Rectal smooth muscle tissue (tissue), 1 donor: ENCODE measurements at regions not wholly inside any gene's neighbourhood (a gene's known extent, or its start where the extent isn't known, plus 50 kb on each side); places are given as distances from the start of the nearest gene placed in this dataset.

ENCODE experiments used
- H3K27ac ChIP-seq: one replicate; pipeline ENCODE4 v1.7.0; 2013; ENCODE audit warnings: low read depth, low read length, inconsistent platforms
- H3K27me3 ChIP-seq: one replicate; pipeline ENCODE4 v1.7.0; 2013; ENCODE audit warnings: low read length; ENCODE audit not compliant: control insufficient read depth, insufficient read depth
- H3K36me3 ChIP-seq: one replicate; pipeline ENCODE4 v1.7.0; 2013; ENCODE audit warnings: low read length; ENCODE audit not compliant: control insufficient read depth, insufficient read depth
- H3K4me1 ChIP-seq: one replicate; pipeline ENCODE4 v1.7.0; 2013; ENCODE audit warnings: low read length; ENCODE audit not compliant: control insufficient read depth, insufficient read depth
- H3K4me3 ChIP-seq: one replicate; pipeline ENCODE4 v1.7.0; 2013; ENCODE audit warnings: low read length
- H3K9ac ChIP-seq: one replicate; pipeline ENCODE4 v1.7.0; 2013; ENCODE audit warnings: low read length

- Histone ChIP-seq H3K4me3 (no peak overlapping the region), H3K9ac (no peak overlapping the region), H3K27ac (no peak overlapping the region), H3K36me3 (no peaks in the 10 kb centered on the region), H3K27me3 (no peaks in the 10 kb centered on the region), H3K4me1 (no peaks in the 10 kb centered on the region)
Measured at GRCh38 chr16:79468121-79468552, 132.4 kb downstream of the MAF start.

- no peaks in the 10 kb centered on the region for H3K27me3 ChIP-seq
- no peaks in the 10 kb centered on the region for H3K4me1 ChIP-seq
- no peak overlapping the region for H3K4me3 ChIP-seq
- no peak overlapping the region for H3K9ac ChIP-seq
- H3K27ac ChIP-seq, result no peak overlapping the region
- no peaks in the 10 kb centered on the region for H3K36me3 ChIP-seq
Measured at GRCh38 chr16:79466111-79466510, 134.4 kb downstream of the MAF start.

GRCh38 chr16:79463841-79464240, 136.7 kb downstream of the MAF start:
- Histone ChIP-seq H3K4me1 (no peaks in the 10 kb centered on the region), H3K27ac (no peak overlapping the region), H3K4me3 (no peak overlapping the region), H3K36me3 (no peaks in the 10 kb centered on the region), H3K9ac (no peak overlapping the region), H3K27me3 (no peaks in the 10 kb centered on the region)

- no peaks in the 10 kb centered on the region for H3K4me1 ChIP-seq
- H3K4me3 ChIP-seq, result no peak overlapping the region
- H3K27me3 ChIP-seq, result no peaks in the 10 kb centered on the region
- H3K27ac ChIP-seq, result no peak overlapping the region
- H3K9ac ChIP-seq, result no peak overlapping the region
- H3K36me3 ChIP-seq, result no peaks in the 10 kb centered on the region
Measured at GRCh38 chr16:79456036-79456435, 144.5 kb downstream of the MAF start.

- Histone ChIP-seq H3K27ac (no peak overlapping the region), H3K4me1 (no peaks in the 10 kb centered on the region), H3K27me3 (no peaks in the 10 kb centered on the region), H3K4me3 (no peak overlapping the region), H3K36me3 (no peaks in the 10 kb centered on the region), H3K9ac (no peak overlapping the region)
Measured at GRCh38 chr16:79452671-79453070, 147.9 kb downstream of the MAF start.

GRCh38 chr16:79451196-79451816, 149.2 kb downstream of the MAF start:
- H3K4me3 ChIP-seq, result no peak overlapping the region
- no peaks in the 10 kb centered on the region for H3K36me3 ChIP-seq
- H3K4me1 ChIP-seq, result no peaks in the 10 kb centered on the region
- H3K27ac ChIP-seq, result no peak overlapping the region
- no peak overlapping the region for H3K9ac ChIP-seq
- H3K27me3 ChIP-seq, result no peaks in the 10 kb centered on the region

- Histone ChIP-seq H3K27ac (no peak overlapping the region), H3K27me3 (no peaks in the 10 kb centered on the region), H3K4me3 (no peak overlapping the region), H3K9ac (no peak overlapping the region), H3K4me1 (no peaks in the 10 kb centered on the region), H3K36me3 (no peaks in the 10 kb centered on the region)
Measured at GRCh38 chr16:79449900-79450299, 150.6 kb downstream of the MAF start.

GRCh38 chr16:79449067-79449769, 151.3 kb downstream of the MAF start:
- no peak overlapping the region for H3K27ac ChIP-seq
- no peaks in the 10 kb centered on the region for H3K36me3 ChIP-seq
- H3K4me1 ChIP-seq, result no peaks in the 10 kb centered on the region
- H3K9ac ChIP-seq, result no peak overlapping the region
- H3K27me3 ChIP-seq, result no peaks in the 10 kb centered on the region
- no peak overlapping the region for H3K4me3 ChIP-seq

- Histone ChIP-seq H3K36me3 (no peaks in the 10 kb centered on the region), H3K9ac (no peak overlapping the region), H3K27me3 (no peaks in the 10 kb centered on the region), H3K27ac (no peak overlapping the region), H3K4me1 (no peaks in the 10 kb centered on the region), H3K4me3 (no peak overlapping the region)
Measured at GRCh38 chr16:79444572-79444971, 156.0 kb downstream of the MAF start.

GRCh38 chr16:79439901-79440300, 160.6 kb downstream of the MAF start:
- H3K9ac ChIP-seq, result no peak overlapping the region
- H3K4me1 ChIP-seq, result no peaks in the 10 kb centered on the region
- H3K27me3 ChIP-seq, result no peaks in the 10 kb centered on the region
- no peaks in the 10 kb centered on the region for H3K36me3 ChIP-seq
- H3K27ac ChIP-seq, result no peak overlapping the region
- H3K4me3 ChIP-seq, result no peak overlapping the region

GRCh38 chr16:79437764-79438751, 162.5 kb downstream of the MAF start:
- Histone ChIP-seq H3K4me1 (no peaks in the 10 kb centered on the region), H3K27ac (no peak overlapping the region), H3K4me3 (no peak overlapping the region), H3K27me3 (no peaks in the 10 kb centered on the region), H3K36me3 (no peaks in the 10 kb centered on the region), H3K9ac (no peak overlapping the region)

GRCh38 chr16:79436885-79437284, 163.7 kb downstream of the MAF start:
- no peaks in the 10 kb centered on the region for H3K27me3 ChIP-seq
- no peak overlapping the region for H3K27ac ChIP-seq
- H3K4me1 ChIP-seq, result no peaks in the 10 kb centered on the region
- no peaks in the 10 kb centered on the region for H3K36me3 ChIP-seq
- H3K9ac ChIP-seq, result no peak overlapping the region
- H3K4me3 ChIP-seq, result no peak overlapping the region
